ENCODE measurements at regions not wholly inside any gene's neighbourhood (a gene's known extent, or its start where the extent isn't known, plus 50 kb on each side); places are given as distances from the start of the nearest gene placed in this dataset.

DNA sequence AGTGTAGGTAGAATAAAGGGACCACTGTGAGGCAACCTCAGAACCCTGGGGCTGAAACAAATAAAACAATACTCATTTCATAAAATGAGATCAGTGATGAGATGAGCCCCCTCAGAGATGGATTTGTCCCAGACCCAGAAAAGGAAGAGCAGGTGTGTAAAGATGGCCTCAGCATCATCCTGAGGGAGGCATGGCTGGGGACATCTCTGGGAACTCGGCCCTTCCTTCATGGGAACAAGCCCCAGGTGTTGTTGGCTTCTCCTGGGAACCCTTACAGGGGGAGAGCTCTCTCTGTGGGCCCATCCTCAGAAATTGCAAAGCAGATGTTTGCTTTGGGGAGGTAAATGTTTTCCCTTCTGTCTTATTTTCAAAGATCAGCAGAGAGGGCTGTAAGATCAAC, 133.2 kb upstream of the USP24 start:
- no peak for DNase-seq (ENCODE audit: low spot score)
- TF ChIP-seq, protein P1, sequence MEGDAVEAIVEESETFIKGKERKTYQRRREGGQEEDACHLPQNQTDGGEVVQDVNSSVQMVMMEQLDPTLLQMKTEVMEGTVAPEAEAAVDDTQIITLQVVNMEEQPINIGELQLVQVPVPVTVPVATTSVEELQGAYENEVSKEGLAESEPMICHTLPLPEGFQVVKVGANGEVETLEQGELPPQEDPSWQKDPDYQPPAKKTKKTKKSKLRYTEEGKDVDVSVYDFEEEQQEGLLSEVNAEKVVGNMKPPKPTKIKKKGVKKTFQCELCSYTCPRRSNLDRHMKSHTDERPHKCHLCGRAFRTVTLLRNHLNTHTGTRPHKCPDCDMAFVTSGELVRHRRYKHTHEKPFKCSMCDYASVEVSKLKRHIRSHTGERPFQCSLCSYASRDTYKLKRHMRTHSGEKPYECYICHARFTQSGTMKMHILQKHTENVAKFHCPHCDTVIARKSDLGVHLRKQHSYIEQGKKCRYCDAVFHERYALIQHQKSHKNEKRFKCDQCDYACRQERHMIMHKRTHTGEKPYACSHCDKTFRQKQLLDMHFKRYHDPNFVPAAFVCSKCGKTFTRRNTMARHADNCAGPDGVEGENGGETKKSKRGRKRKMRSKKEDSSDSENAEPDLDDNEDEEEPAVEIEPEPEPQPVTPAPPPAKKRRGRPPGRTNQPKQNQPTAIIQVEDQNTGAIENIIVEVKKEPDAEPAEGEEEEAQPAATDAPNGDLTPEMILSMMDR (IDR thresholded peaks at IDR 0.05; ENCODE audit: extremely low read depth, missing control alignments), result no peak

DNA sequence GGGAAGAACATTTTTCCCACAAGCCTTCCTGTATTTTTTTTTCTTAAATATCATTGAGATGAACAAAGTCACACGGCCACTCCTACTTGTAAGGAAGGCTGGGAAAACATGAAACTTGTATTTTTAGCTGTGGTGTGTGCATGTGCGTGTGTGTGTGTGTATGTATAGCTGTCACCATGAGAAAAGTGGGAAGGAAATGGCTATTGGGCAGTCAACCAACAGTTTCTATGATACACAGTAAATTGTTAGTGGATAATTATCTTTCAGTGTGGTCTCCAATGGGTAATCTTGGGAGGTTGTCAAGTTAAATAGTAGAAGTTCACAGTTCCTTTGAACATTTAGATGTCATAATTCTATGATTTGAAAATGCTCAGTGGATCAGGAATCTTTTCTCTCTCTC, 132.7 kb upstream of the USP24 start:
- no peak for DNase-seq (ENCODE audit: low spot score)
- TF ChIP-seq, protein P1 (IDR thresholded peaks at IDR 0.05; ENCODE audit: extremely low read depth, missing control alignments), result no peak

DNA sequence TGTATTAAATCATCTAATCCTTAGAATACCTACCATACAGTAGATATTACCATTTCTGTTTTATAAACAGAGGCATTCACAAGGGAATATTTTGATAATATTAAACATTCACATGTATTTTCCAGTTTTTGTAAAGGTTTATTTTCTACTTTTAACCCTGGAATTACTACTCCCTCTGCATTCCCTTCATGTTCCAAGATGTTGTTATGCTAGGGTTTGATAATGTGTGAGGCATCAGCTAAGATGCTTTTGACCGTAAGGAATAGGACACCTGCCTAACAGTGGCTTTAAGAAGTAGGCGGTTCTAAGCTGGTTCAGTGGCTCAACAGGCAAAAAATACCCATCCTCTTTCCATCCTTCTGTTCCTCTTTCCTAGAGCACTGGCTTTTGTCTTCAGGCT, 131.9 kb upstream of the USP24 start:
- TF ChIP-seq, protein P1 (IDR thresholded peaks at IDR 0.05; ENCODE audit: extremely low read depth, missing control alignments), result no peak
- DNase-seq (ENCODE audit: low spot score), result no peak

DNA sequence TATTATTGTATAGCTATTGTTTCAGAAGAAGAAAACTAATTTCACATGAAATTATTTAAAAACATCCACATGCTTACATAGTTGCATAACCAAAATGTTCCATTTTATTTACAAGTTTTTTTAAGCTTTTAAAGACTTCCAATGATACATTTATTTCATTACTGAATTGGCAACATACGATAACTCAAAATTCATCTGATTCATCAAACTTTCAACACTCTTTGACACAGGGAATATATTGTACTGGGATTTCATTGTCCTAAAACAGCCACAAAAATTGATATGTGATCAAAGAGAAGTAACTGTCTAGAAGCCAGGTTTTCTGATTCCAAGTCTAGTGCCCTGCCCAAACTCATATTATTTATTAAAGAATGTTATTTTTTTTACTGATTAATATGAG, 131.4 kb upstream of the USP24 start:
- TF ChIP-seq, protein P1 (IDR thresholded peaks at IDR 0.05; ENCODE audit: extremely low read depth, missing control alignments), result no peak
- DNase-seq (ENCODE audit: low spot score), result no peak

DNA sequence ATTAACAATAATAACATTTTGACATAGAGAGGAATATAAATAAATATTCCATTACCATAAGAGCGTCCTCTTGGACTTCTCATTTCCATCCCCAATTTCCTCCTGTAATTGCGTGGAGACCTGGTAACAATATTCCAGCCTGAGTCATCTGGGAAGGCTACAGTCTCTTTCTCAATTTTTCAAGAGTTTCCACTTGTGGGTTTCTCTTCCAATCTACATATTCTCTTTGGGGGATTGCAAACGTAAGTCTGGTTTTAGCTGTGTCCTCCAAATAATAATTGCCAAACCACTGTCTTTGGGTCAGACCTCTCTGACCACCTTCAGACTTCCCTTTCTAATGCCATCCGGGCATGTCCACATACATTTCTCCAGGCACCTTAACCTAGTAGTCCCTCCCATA, 124.5 kb upstream of the USP24 start:
- DNase-seq (ENCODE audit: low spot score), result no peak
- TF ChIP-seq, protein P1 (IDR thresholded peaks at IDR 0.05; ENCODE audit: extremely low read depth, missing control alignments), result no peak

DNA sequence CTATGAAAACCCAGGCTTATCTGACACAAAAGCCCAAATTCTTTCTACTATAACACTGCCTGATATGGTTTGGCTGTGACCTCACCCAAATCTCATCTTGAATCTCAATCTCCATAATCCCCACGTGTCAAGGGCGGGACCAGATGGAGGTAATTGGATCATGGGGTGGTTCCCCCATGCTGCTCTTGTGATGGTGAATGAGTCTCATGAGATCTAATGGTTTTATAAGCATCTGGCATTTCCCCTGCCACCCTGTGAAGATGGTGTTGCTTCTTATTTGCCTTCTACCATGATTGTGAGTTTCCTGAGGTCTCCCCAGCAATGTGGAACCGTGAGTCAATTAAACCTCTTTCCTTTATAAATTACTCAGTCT, 123.3 kb upstream of the USP24 start:
- TF ChIP-seq, protein P1 (IDR thresholded peaks at IDR 0.05; ENCODE audit: extremely low read depth, missing control alignments), result peak; percentile 3
- DNase-seq (ENCODE audit: low spot score), result no peak

DNA sequence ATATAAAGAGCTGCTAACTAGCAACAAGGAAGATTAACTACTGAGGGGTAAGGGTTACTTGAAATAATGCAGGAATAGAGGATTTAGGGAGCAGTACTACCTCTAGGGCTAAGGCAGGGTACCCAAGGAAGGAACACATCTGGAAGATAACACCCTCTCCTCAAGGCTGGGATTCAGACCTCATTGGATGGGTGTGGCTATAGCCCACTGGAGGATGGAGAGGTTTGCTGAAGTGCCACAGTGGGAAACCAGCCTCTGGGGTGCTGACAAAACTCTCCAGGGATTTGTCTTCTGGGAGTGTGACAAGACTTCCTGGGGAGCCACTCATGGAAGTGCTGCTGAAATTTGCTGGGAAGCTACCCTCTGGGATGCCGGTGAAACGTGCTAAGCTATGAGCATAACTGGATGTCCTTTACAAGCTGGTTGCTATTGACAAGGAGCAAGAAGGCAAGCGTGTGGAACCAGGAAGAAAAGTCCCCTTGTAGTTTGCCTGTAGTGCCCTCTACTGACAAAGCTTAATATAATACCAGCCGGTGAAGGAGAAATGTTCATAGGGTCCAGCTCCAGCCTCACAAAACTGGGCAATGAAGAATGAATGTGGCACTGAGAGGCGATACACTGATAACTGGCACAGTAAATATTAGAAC, 122.8 kb upstream of the USP24 start:
- peak; percentile 64 for DNase-seq (ENCODE audit: low spot score)
- TF ChIP-seq, protein P1 (IDR thresholded peaks at IDR 0.05; ENCODE audit: extremely low read depth, missing control alignments), result no peak

All from GM20000 (cell line).